ENCODE measurements at regions not wholly inside any gene's neighbourhood (a gene's known extent, or its start where the extent isn't known, plus 50 kb on each side); places are given as distances from the start of the nearest gene placed in this dataset.
"Not testable (repeated sequence)": the region's sequence is repeated elsewhere in the genome, so short reads cannot be mapped to it uniquely, and the experiment has no call there.

DNA sequence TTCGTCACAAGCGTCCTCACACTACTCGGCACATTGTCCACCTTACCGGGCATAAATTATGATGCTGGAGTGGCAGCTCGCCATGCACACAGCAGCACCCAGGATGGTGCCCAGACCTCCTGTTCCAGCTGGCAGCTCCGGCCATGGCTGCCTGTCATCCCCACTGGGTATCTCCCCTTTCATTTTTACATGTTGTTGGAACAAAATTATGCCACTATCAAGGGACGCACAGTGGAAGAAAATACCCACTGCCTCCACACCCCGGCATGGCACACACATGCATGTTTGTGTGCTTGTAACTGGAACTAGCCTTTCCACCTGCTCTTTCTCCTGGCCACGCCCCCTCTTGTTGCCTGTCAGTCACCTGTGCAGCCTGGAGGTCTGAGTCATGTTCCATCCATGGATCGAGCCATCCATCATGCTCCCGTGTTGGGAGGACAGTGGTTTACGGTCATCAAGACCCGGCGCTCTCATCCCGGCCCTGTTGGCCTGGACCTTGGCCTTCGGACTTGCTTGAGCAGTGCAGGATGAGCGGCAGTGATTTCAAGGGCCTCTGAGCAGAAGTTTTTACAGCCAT lies 1069.6 kb downstream of the BRD1 start:
- no peaks in the 10 kb centered on the region for H3K9me3 ChIP-seq
- no peaks in the 10 kb centered on the region for H3K4me1 ChIP-seq
- ATAC-seq: no peak
- 85 to 92% (median 88%) methylated on average over 17 of the region's 17 CpGs for WGBS, 4 donors
- H3K27me3 ChIP-seq: peaks cover 0 to 16% (median 0%) of the 10 kb centered on the region in 9 donors
- TF ChIP-seq, protein P1, sequence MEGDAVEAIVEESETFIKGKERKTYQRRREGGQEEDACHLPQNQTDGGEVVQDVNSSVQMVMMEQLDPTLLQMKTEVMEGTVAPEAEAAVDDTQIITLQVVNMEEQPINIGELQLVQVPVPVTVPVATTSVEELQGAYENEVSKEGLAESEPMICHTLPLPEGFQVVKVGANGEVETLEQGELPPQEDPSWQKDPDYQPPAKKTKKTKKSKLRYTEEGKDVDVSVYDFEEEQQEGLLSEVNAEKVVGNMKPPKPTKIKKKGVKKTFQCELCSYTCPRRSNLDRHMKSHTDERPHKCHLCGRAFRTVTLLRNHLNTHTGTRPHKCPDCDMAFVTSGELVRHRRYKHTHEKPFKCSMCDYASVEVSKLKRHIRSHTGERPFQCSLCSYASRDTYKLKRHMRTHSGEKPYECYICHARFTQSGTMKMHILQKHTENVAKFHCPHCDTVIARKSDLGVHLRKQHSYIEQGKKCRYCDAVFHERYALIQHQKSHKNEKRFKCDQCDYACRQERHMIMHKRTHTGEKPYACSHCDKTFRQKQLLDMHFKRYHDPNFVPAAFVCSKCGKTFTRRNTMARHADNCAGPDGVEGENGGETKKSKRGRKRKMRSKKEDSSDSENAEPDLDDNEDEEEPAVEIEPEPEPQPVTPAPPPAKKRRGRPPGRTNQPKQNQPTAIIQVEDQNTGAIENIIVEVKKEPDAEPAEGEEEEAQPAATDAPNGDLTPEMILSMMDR (IDR thresholded peaks at IDR 0.05): no peak
- intact Hi-C loops (cut with DNase I): no loop called here
- peak in 3 of 5 donors; percentile 4 to 12 (median 6) for DNase-seq
- no peak overlapping the region for H3K4me3 ChIP-seq
- no peaks in the 10 kb centered on the region for H3K36me3 ChIP-seq
- H3K27ac ChIP-seq: no peak overlapping the region

DNA sequence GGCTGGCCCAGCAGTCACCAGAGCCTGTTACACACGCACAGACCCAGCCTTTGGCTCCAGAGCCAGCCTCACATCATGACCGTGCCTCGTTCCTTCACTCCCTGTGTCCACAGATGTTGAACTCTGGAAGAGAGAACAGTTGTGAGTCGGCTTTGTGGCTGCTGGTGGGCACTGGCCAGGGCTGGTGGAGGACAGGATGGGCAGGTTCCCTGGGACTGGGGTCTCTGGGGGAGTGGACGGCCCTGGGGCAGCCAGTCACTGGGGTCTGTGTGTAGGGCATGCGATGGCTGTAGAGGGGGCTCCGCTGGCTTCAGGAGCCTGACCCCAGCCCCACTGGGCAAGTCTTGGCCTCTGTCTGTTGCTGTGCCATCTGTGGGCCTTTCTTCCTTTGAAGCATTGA lies 1070.1 kb downstream of the BRD1 start:
- H3K27me3 ChIP-seq: peaks cover 0 to 16% (median 0%) of the 10 kb centered on the region in 9 donors
- TF ChIP-seq, protein P1 (IDR thresholded peaks at IDR 0.05): no peak
- no peak for TF ChIP-seq POLR2A (IDR thresholded peaks at IDR 0.05)
- no peak overlapping the region for H3K4me3 ChIP-seq
- 72 to 76% (median 75%) methylated on average over 7 of the region's 7 CpGs for WGBS, 4 donors
- H3K9me3 ChIP-seq: no peaks in the 10 kb centered on the region
- ATAC-seq (no peak), DNase-seq (peak in 1 of 5 donors; percentile 7)
- H3K36me3 ChIP-seq: no peaks in the 10 kb centered on the region
- H3K4me1 ChIP-seq: no peaks in the 10 kb centered on the region
- intact Hi-C loops (cut with DNase I): no loop called here
- no peak overlapping the region for H3K27ac ChIP-seq

GRCh38 chr22:48757135-48757534 lies 1070.5 kb downstream of the BRD1 start:
- intact Hi-C loops (cut with DNase I); H3K4me1 ChIP-seq; ATAC-seq; H3K36me3 ChIP-seq; H3K4me3 ChIP-seq; DNase-seq; H3K9me3 ChIP-seq; H3K27ac ChIP-seq: not testable (repeated sequence)
- WGBS, 4 donors: 11 to 33% (median 21%) methylated on average over 1 of the region's 1 CpG
- peaks cover 0 to 16% (median 0%) of the 10 kb centered on the region in 9 donors for H3K27me3 ChIP-seq

GRCh38 chr22:48756146-48757111 lies 1071.2 kb downstream of the BRD1 start:
- DNase-seq (peak in 3 of 5 donors; percentile 2 to 14 (median 13)), ATAC-seq (no peak)
- intact Hi-C loops (cut with DNase I): no loop called here
- 76 to 83% (median 82%) methylated on average over 30 to 32 of the region's 32 CpGs for WGBS, 4 donors
- no peak overlapping the region for H3K4me3 ChIP-seq
- H3K36me3 ChIP-seq: no peaks in the 10 kb centered on the region
- H3K27me3 ChIP-seq: peaks cover 0 to 16% (median 0%) of the 10 kb centered on the region in 9 donors
- TF ChIP-seq POLR2A (IDR thresholded peaks at IDR 0.05): no peak
- no peaks in the 10 kb centered on the region for H3K9me3 ChIP-seq
- no peak overlapping the region for H3K27ac ChIP-seq
- no peaks in the 10 kb centered on the region for H3K4me1 ChIP-seq

All from heart left ventricle (tissue), 16 donors.